Left ventricle myocardium superior (tissue), 1 donor: ENCODE measurements at regions not wholly inside any gene's neighbourhood (a gene's known extent, or its start where the extent isn't known, plus 50 kb on each side); places are given as distances from the start of the nearest gene placed in this dataset.
"Not testable (repeated sequence)": the region's sequence is repeated elsewhere in the genome, so short reads cannot be mapped to it uniquely, and the experiment has no call there.

ENCODE experiments used
- ATAC-seq: fragments of 200-7000 bp; cut with Tn5 transposase; one replicate; pipeline ENCODE4 v1.9.1; 2020; ENCODE audit warnings: mild to moderate bottlenecking, moderate library complexity
- DNase-seq: peaks from one replicate; pipeline ENCODE4 v3.0.0-alpha.2; 2020
- intact Hi-C: fragments of 100-400 bp; cut with micrococcal nuclease; formaldehyde crosslinking; loops from one replicate; pipeline ENCODE4 v1.11.0; 2022
- donor health status: DM: no; HTN: yes; CAD: no; lungs with severe emphysema.

- DNase-seq (no peak), ATAC-seq (no peak)
- intact Hi-C loops: no loop called here
These were observed 76.5 kb downstream of the SLC2A10 start for GRCh38 chr20:46785958-46786357.

DNA sequence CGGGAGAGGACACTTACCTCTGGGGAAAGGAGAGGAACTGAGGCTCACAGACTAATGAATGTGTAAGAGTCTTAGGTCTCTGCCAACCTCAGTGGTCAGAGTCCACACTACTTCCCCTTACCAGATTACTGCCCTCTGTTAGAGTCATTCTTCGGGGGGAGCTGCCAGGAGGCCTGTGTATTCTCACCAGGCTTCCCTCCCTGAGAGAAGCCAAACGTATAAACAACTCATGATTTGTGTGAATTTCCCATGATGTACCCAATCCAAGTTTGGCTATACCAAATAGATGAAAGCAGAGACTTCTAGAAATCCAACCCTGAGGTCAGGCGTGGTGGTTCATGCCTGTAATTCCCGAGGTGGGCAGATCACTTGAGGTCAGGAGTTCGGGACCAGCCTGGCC is 77.1 kb downstream of the SLC2A10 start:
- intact Hi-C loops: no loop called here
- ATAC-seq (no peak), DNase-seq (no peak)

GRCh38 chr20:46787991-46788762 is 78.7 kb downstream of the SLC2A10 start:
- ATAC-seq (no peak), DNase-seq (no peak)
- intact Hi-C loops: no loop called here

DNA sequence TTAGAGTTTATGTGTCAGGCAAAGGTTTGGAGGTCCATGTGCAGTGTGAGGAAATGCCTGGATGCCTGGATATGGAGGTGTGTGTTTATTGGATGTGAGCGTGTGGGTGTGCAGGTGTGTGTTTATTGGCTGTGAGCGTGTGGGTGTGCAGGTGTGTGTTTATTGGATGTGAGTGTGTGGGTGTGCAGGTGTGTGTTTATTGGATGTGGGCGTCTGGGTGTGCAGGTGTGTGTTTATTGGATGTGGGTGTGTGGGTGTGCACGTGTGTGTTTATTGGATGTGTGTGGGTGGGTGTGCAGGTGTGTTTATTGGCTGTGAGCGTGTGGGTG is 79.3 kb downstream of the SLC2A10 start:
- DNase-seq, ATAC-seq, intact Hi-C loops: not testable (repeated sequence)

GRCh38 chr20:46789339-46790028 is 80.0 kb downstream of the SLC2A10 start:
- intact Hi-C loops: no loop called here
- DNase-seq: no peak
- ATAC-seq: no peak

GRCh38 chr20:46791722-46792416 is 82.4 kb downstream of the SLC2A10 start:
- no peak for ATAC-seq
- DNase-seq: no peak
- intact Hi-C loops: no loop called here

- no peak for ATAC-seq
- DNase-seq: no peak
- intact Hi-C loops: no loop called here
These were observed 87.8 kb downstream of the SLC2A10 start for GRCh38 chr20:46797206-46797605.

- no peak for ATAC-seq
- intact Hi-C loops: no loop called here
- no peak for DNase-seq
These were observed 89.0 kb downstream of the SLC2A10 start for GRCh38 chr20:46798430-46798829.

- ATAC-seq (no peak), DNase-seq (no peak)
- intact Hi-C loops: no loop called here
These were observed 90.4 kb downstream of the SLC2A10 start for GRCh38 chr20:46799781-46800408.

DNA sequence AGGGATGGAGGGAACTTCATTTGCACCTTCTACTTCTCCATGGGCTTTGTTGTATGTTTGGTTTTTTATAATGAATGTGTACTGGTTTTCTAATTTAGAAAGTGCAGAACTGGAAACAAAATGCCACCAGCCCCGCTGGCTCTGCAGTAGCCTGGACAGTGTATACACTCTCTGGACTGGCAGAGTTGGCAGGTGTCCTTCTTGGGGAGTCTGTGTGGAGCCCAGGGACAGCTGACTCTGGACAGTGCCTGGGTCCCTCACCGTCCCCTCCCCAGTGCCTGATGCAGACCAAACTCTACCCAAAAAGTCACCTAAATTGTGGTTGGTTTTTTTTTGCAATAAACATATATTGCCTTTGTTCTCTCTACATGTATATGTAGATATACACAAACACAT is 91.0 kb downstream of the SLC2A10 start:
- ATAC-seq: no peak
- no peak for DNase-seq
- intact Hi-C loops: no loop called here

GRCh38 chr20:46801003-46801702 is 91.7 kb downstream of the SLC2A10 start:
- no peak for ATAC-seq
- intact Hi-C loops: no loop called here
- no peak for DNase-seq

GRCh38 chr20:46802722-46803121 is 91.9 kb upstream of the EYA2 start:
- ATAC-seq (no peak), DNase-seq (no peak)
- intact Hi-C loops: no loop called here

- intact Hi-C loops: no loop called here
- ATAC-seq (no peak), DNase-seq (no peak)
These were observed 91.3 kb upstream of the EYA2 start for GRCh38 chr20:46803123-46804020.

DNA sequence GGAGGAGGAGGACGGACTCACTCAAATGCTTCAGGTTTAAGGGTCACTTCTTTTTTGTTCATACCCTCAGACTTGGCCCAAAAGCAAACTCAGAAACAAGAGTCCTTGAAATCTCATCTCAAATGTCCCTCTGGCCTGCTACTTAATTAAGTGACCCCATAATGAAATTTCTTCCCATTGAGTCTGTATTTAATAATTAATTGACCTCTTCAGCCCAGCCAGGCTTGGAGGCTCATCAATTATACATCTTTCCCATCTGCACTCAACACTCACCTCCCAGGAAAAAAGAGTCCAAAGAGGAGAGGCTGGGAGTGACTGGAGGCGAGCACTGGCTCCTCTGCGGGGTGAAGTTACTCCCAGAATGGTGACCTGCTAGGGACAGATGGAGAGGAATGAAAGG is 90.5 kb upstream of the EYA2 start:
- DNase-seq (no peak), ATAC-seq (no peak)
- intact Hi-C loops: no loop called here

GRCh38 chr20:46805836-46806235 is 88.8 kb upstream of the EYA2 start:
- ATAC-seq: no peak
- no peak for DNase-seq
- intact Hi-C loops: no loop called here

DNA sequence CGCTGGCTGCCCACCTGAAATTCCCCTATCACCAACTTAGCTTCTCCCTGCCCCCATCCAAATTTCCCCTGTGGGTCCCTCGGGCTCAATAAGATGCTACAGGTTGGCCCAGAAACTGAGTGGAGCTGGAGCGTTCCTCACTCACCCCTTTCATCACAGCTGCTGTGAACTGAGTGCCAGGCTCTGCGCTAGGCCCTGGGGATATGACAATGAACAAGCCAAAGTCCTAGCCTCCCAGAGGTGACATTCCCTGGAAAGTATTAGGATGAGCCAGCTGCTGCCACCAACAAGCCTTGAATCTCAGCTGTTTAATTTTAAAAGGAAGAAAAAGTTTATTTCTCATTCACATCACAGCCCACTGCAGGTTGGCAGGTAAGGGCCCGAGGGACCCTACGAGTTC is 86.6 kb upstream of the EYA2 start:
- no peak for DNase-seq
- ATAC-seq: no peak
- intact Hi-C loops: no loop called here

- no peak for ATAC-seq
- intact Hi-C loops: no loop called here
These were observed 86.1 kb upstream of the EYA2 start for GRCh38 chr20:46808565-46808964.

GRCh38 chr20:46809706-46810360 is 84.8 kb upstream of the EYA2 start:
- intact Hi-C loops: no loop called here
- ATAC-seq: no peak
- no peak for DNase-seq

More at GRCh38 chr20:46808565-46808964, 86.1 kb upstream of the EYA2 start:
- no peak for DNase-seq
